ENCODE measurements at regions not wholly inside any gene's neighbourhood (a gene's known extent, or its start where the extent isn't known, plus 50 kb on each side); places are given as distances from the start of the nearest gene placed in this dataset.

DNA sequence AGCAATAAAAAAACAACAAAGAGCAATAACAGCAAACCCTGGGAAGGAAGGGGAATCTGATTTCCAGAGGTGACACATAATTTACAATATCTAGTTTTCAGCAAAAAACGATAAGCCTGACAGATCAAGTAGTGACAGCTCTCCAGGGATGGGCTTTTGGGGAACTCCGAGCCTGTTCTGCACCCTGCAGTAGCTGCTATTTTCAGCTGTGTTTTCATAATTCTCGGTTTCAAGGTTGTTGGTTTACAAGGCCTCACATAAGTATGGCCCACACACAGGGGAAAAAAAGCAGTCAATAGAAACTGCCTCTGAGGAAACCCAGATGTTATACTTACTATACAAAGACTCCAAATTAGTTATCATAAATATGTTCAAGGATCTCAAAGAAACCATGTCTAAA, 67.7 kb upstream of the CTLA4 start:
- WGBS, 2 experiments (ENCODE audit: extremely low coverage in 1 of 2, insufficient coverage in 1 of 2, insufficient read length in 1 of 2, insufficient replicate concordance in 2 of 2, low coverage in 1 of 2, low lambda C conversion rate in 2 of 2, missing lambda C conversion rate in 1 of 2) = 100% methylated on average over 3 of the region's 3 CpGs; no CpG with 5 or more reads in 1 of the 2 experiments
- CTCF ChIA-PET (ENCODE audit: partially characterized antibody) = interaction anchor here (1.0 to 2.3 kb wide), 3 partner anchors 10 to 19 kb away, joined by 3 to 12 read pairs (median 3); no protein-coding TSS in a partner anchor
- no peak overlapping the region for H2BK120ac ChIP-seq (replicated peaks; ENCODE audit: low read depth, low read length)
- TF ChIP-seq CREB1 (IDR thresholded peaks at IDR 0.05) (no peak), YY1 (IDR thresholded peaks at IDR 0.05; ENCODE audit: low read depth, low read length) (no peak), TEAD4 (IDR thresholded peaks at IDR 0.05; ENCODE audit: low read depth, low read length) (no peak), EGR1 (IDR thresholded peaks at IDR 0.05; ENCODE audit: borderline replicate concordance, low read depth, low read length) (no peak), SP4 (IDR thresholded peaks at IDR 0.05; ENCODE audit: low read length) (no peak), SIRT6 (IDR thresholded peaks at IDR 0.05; ENCODE audit: low read length) (no peak), CTBP2 (IDR thresholded peaks at IDR 0.05; ENCODE audit: borderline replicate concordance, insufficient read depth, insufficient read length, low read length) (no peak), GABPA (IDR thresholded peaks at IDR 0.05; ENCODE audit: borderline replicate concordance, insufficient read depth, low read length) (no peak), BCL11A (IDR thresholded peaks at IDR 0.05; ENCODE audit: low read depth in 2 of 2, low read length in 2 of 2) (no peak), JUN (IDR thresholded peaks at IDR 0.05; ENCODE audit: low read depth, low read length) (no peak), RNF2 (IDR thresholded peaks at IDR 0.05; ENCODE audit: borderline replicate concordance, low read depth, low read length, missing control alignments, poor library complexity, severe bottlenecking) (no peak), TAF7 (optimal IDR thresholded peaks at IDR 0.05; ENCODE audit: borderline replicate concordance, low read depth, low read length) (no peak), SP1 (IDR thresholded peaks at IDR 0.05; ENCODE audit: low read depth, low read length) (no peak), JUND (IDR thresholded peaks at IDR 0.05; ENCODE audit: low read length) (no peak), NRF1 (IDR thresholded peaks at IDR 0.05; ENCODE audit: low read depth, low read length) (no peak)
- TF ChIP-seq, protein P1, sequence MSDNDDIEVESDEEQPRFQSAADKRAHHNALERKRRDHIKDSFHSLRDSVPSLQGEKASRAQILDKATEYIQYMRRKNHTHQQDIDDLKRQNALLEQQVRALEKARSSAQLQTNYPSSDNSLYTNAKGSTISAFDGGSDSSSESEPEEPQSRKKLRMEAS (IDR thresholded peaks at IDR 0.05) = no peak

More for the DNA sequence above, 67.7 kb upstream of the CTLA4 start:
- Histone ChIP-seq H4K5ac (ENCODE audit: insufficient read length, low read depth, low read length) (no peak overlapping the region), H4K20me1 (replicated peaks in 1 of 2; ENCODE audit: control insufficient read depth in 1 of 2, insufficient read depth in 2 of 2, low read length in 2 of 2) (no peaks in the 10 kb centered on the region), H3K79me2 (ENCODE audit: control insufficient read depth in 1 of 2, insufficient read depth in 2 of 2, low read length in 2 of 2) (no peaks in the 10 kb centered on the region), H3K23ac (ENCODE audit: insufficient read length) (no peak overlapping the region), H4K8ac (ENCODE audit: extremely low read depth, insufficient read depth, low read length) (no peak overlapping the region), H3K9ac (replicated peaks in 1 of 4; ENCODE audit: extremely low read depth in 1 of 4, low read depth in 3 of 4, low read length in 3 of 4) (no peak overlapping the region), H2BK12ac (ENCODE audit: low read depth, low read length) (no peak overlapping the region), H2AFZ (ENCODE audit: low read length) (no peak overlapping the region), H3K14ac (ENCODE audit: insufficient read length) (no peak overlapping the region), H3K9me3 (ENCODE audit: insufficient read depth in 2 of 2, low read depth in 1 of 2, low read length in 1 of 2) (no peaks in the 10 kb centered on the region), H3K27ac (ENCODE audit: low read depth, low read length) (no peak overlapping the region), H3K56ac (replicated peaks; ENCODE audit: insufficient read length, low read depth, low read length) (no peak overlapping the region), H3K4ac (replicated peaks; ENCODE audit: insufficient read length, low read depth, low read length) (no peak overlapping the region), H3K27me3 (replicated peaks in 1 of 4; ENCODE audit: control insufficient read depth in 3 of 4, extremely low read depth in 1 of 4, insufficient read depth in 3 of 4, low read length in 3 of 4) (no peaks in the 10 kb centered on the region), H3K4me2 (ENCODE audit: insufficient read depth in 1 of 2, low read depth in 2 of 2, low read length in 2 of 2) (no peak overlapping the region), H3K4me1 (replicated peaks in 1 of 4; ENCODE audit: control insufficient read depth in 3 of 4, insufficient read depth in 4 of 4, low read length in 3 of 4) (peaks cover 0 to 4% (median 0%) of the 10 kb centered on the region in 4 experiments; a peak in 2 of 7 replicates), H2BK20ac (ENCODE audit: low read length) (no peak overlapping the region), H2BK15ac (ENCODE audit: low read length) (no peak overlapping the region), H3K36me3 (ENCODE audit: control insufficient read depth in 2 of 4, insufficient read depth in 4 of 4, low read length in 3 of 4) (no peaks in the 10 kb centered on the region), H2AK5ac (ENCODE audit: low read depth, low read length) (no peak overlapping the region), H3K23me2 (ENCODE audit: low read depth, low read length) (peaks cover 2% of the 10 kb centered on the region; the same call in 1 of the 2 replicates), H3K4me3 (ENCODE audit: extremely low read depth in 1 of 4, insufficient read depth in 2 of 4, low read depth in 3 of 4, low read length in 4 of 4) (no peak overlapping the region), H3K79me1 (ENCODE audit: low read depth, low read length) (no peaks in the 10 kb centered on the region), H2BK5ac (ENCODE audit: low read depth, low read length) (no peak overlapping the region), H3K18ac (ENCODE audit: extremely low read depth, low read length) (no peak overlapping the region), H4K91ac (replicated peaks; ENCODE audit: insufficient read length, low read length) (no peak overlapping the region)
- FAIRE-seq (no peak), DNase-seq (ENCODE audit: low read depth in 1 of 2, low spot score in 2 of 2) (no peak)
- POLR2A ChIA-PET (ENCODE audit: partially characterized antibody) = interaction anchor here (0.9 kb wide), 1 partner anchor 74 kb away, joined by 3 read pairs; no protein-coding TSS in a partner anchor

Data from H1 (cell line).